ENCODE measurements at regions not wholly inside any gene's neighbourhood (a gene's known extent, or its start where the extent isn't known, plus 50 kb on each side); places are given as distances from the start of the nearest gene placed in this dataset.

GRCh38 chr19:56894626-56895025, 54.1 kb upstream of the PEG3 start:
- Histone ChIP-seq H3F3A (ENCODE audit: control insufficient read depth, insufficient read depth) (no peaks in the 10 kb centered on the region), H3K9me3 (ENCODE audit: control insufficient read depth, insufficient read depth, low read length) (peaks cover 9% of the 10 kb centered on the region; the same call in 1 of the 2 replicates), H3K4me3 (ENCODE audit: low read length) (no peak overlapping the region), H3K4me2 (ENCODE audit: low read length) (no peak overlapping the region), H3K36me3 (ENCODE audit: control insufficient read depth, low read length) (no peaks in the 10 kb centered on the region), H3K27me3 (ENCODE audit: control insufficient read depth, low read length) (no peaks in the 10 kb centered on the region), H4K20me1 (ENCODE audit: control insufficient read depth, insufficient read depth, low read depth, low read length) (no peaks in the 10 kb centered on the region), H3K4me1 (ENCODE audit: control insufficient read depth, low read length) (no peaks in the 10 kb centered on the region), H3K27ac (ENCODE audit: low read depth, low read length) (no peak overlapping the region), H3K79me2 (ENCODE audit: control insufficient read depth, low read length) (no peaks in the 10 kb centered on the region), H3K9me2 (replicated peaks; ENCODE audit: control insufficient read depth, low read length) (no peaks in the 10 kb centered on the region)
- no peak for TF ChIP-seq CTCF (IDR thresholded peaks at IDR 0.05; ENCODE audit: low read depth, low read length, poor library complexity, severe bottlenecking)
- TF ChIP-seq EZH2phosphoT487 (IDR thresholded peaks at IDR 0.05; ENCODE audit: borderline replicate concordance, low read length), result no peak

DNA sequence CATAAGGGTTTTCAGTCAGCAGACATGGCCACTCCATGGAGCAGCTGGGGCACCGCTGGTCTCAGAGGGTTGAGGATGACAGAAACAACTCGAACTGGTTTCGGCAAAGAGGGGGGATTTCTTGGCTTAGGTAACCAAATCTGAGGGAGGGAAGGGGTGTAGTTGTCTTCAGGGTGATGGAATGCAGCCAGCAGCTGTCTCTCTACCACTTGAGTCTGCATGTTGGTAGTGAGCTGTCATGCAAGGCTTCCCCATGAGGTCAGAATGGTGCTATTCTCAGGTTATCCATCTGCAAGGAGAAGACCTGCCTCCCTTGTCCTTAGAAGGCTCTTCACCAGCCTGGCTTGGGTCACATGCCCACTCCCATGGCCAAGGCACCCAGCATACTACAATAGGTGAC, 55.6 kb upstream of the PEG3 start:
- Histone ChIP-seq H3K79me2 (ENCODE audit: control insufficient read depth, low read length) (no peaks in the 10 kb centered on the region), H4K20me1 (ENCODE audit: control insufficient read depth, insufficient read depth, low read depth, low read length) (no peaks in the 10 kb centered on the region), H3K27me3 (ENCODE audit: control insufficient read depth, low read length) (no peaks in the 10 kb centered on the region), H3K4me3 (ENCODE audit: low read length) (no peak overlapping the region), H3F3A (ENCODE audit: control insufficient read depth, insufficient read depth) (no peaks in the 10 kb centered on the region), H3K9me3 (ENCODE audit: control insufficient read depth, insufficient read depth, low read length) (peaks cover 4% of the 10 kb centered on the region; the same call in 1 of the 2 replicates), H3K4me1 (ENCODE audit: control insufficient read depth, low read length) (no peaks in the 10 kb centered on the region), H3K9me2 (replicated peaks; ENCODE audit: control insufficient read depth, low read length) (no peaks in the 10 kb centered on the region), H3K27ac (ENCODE audit: low read depth, low read length) (no peak overlapping the region), H3K4me2 (ENCODE audit: low read length) (no peak overlapping the region), H3K36me3 (ENCODE audit: control insufficient read depth, low read length) (no peaks in the 10 kb centered on the region)
- TF ChIP-seq CTCF (IDR thresholded peaks at IDR 0.05; ENCODE audit: low read depth, low read length, poor library complexity, severe bottlenecking), result no peak
- TF ChIP-seq EZH2phosphoT487 (IDR thresholded peaks at IDR 0.05; ENCODE audit: borderline replicate concordance, low read length), result no peak

DNA sequence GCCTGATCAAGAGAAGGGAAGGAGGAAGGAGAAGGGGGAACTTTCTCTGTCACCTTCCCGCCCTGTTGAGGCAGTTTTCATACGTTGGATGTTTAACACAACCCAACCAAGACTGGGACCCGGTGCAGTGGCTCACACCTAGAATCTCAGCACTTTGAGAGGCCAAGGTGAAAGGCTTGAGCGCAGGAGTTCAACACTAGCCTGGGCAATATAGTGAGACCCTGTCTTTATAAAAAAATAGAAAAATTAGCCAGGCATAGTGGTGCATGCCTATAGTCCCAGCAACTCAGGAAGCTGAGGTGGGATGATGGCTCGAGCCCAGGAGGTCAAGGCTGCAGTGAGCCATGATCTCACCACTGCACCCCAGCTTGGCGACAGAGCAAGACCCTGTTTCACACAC, 59.4 kb upstream of the PEG3 start:
- Histone ChIP-seq H3K4me3 (ENCODE audit: low read length) (no peak overlapping the region), H3K4me1 (ENCODE audit: control insufficient read depth, low read length) (no peaks in the 10 kb centered on the region), H4K20me1 (ENCODE audit: control insufficient read depth, insufficient read depth, low read depth, low read length) (no peaks in the 10 kb centered on the region), H3K27me3 (ENCODE audit: control insufficient read depth, low read length) (no peaks in the 10 kb centered on the region), H3K36me3 (ENCODE audit: control insufficient read depth, low read length) (no peaks in the 10 kb centered on the region), H3K9me3 (ENCODE audit: control insufficient read depth, insufficient read depth, low read length) (peaks cover 4% of the 10 kb centered on the region; the same call in 1 of the 2 replicates), H3K4me2 (ENCODE audit: low read length) (no peak overlapping the region), H3K9me2 (replicated peaks; ENCODE audit: control insufficient read depth, low read length) (no peaks in the 10 kb centered on the region), H3K27ac (ENCODE audit: low read depth, low read length) (no peak overlapping the region), H3F3A (ENCODE audit: control insufficient read depth, insufficient read depth) (no peaks in the 10 kb centered on the region), H3K79me2 (ENCODE audit: control insufficient read depth, low read length) (no peaks in the 10 kb centered on the region)
- TF ChIP-seq CTCF (IDR thresholded peaks at IDR 0.05; ENCODE audit: low read depth, low read length, poor library complexity, severe bottlenecking), result no peak
- no peak for TF ChIP-seq EZH2phosphoT487 (IDR thresholded peaks at IDR 0.05; ENCODE audit: borderline replicate concordance, low read length)
